ENCODE measurements at regions not wholly inside any gene's neighbourhood (a gene's known extent, or its start where the extent isn't known, plus 50 kb on each side); places are given as distances from the start of the nearest gene placed in this dataset.

- H4K20me1 ChIP-seq (ENCODE audit: insufficient read depth, low read length, poor library complexity, severe bottlenecking), result no peaks in the 10 kb centered on the region
- H3K79me2 ChIP-seq (ENCODE audit: insufficient read depth, low read length), result no peaks in the 10 kb centered on the region
- H3K9me3 ChIP-seq (ENCODE audit: insufficient read depth, low read depth, low read length), result no peaks in the 10 kb centered on the region
- H3K4me1 ChIP-seq (ENCODE audit: insufficient read depth, low read length, poor library complexity, severe bottlenecking), result no peaks in the 10 kb centered on the region
- no peak overlapping the region for H2AFZ ChIP-seq (ENCODE audit: low read length)
- H3K4me2 ChIP-seq (ENCODE audit: low read depth, low read length, poor library complexity, severe bottlenecking), result no peak overlapping the region
- H3K36me3 ChIP-seq (ENCODE audit: insufficient read depth, low read length), result no peaks in the 10 kb centered on the region
- H3K9me2 ChIP-seq (replicated peaks; ENCODE audit: low read depth, low read length), result no peaks in the 10 kb centered on the region
- TF ChIP-seq EZH2phosphoT487 (IDR thresholded peaks at IDR 0.05; ENCODE audit: borderline replicate concordance), result no peak
- no peak for TF ChIP-seq CTCF (conservative IDR thresholded peaks at IDR 0.05; ENCODE audit: low read length)
- H3F3A ChIP-seq (ENCODE audit: low read depth), result no peaks in the 10 kb centered on the region
- H3K4me3 ChIP-seq (ENCODE audit: low read length, poor library complexity, severe bottlenecking), result no peak overlapping the region
- no peak overlapping the region for H3K9ac ChIP-seq (ENCODE audit: low read depth, low read length, poor library complexity, severe bottlenecking)
- no peaks in the 10 kb centered on the region for H3K27me3 ChIP-seq (ENCODE audit: insufficient read depth, low read length, poor library complexity, severe bottlenecking)
These were observed 99.3 kb downstream of the BMP2 start for GRCh38 chr20:6866741-6867140.

- Histone ChIP-seq H3K79me2 (ENCODE audit: insufficient read depth, low read length) (no peaks in the 10 kb centered on the region), H3K4me2 (ENCODE audit: low read depth, low read length, poor library complexity, severe bottlenecking) (no peak overlapping the region), H3K9ac (ENCODE audit: low read depth, low read length, poor library complexity, severe bottlenecking) (no peak overlapping the region), H3K9me3 (ENCODE audit: insufficient read depth, low read depth, low read length) (no peaks in the 10 kb centered on the region), H3K9me2 (replicated peaks; ENCODE audit: low read depth, low read length) (no peaks in the 10 kb centered on the region), H2AFZ (ENCODE audit: low read length) (no peak overlapping the region), H3K4me1 (ENCODE audit: insufficient read depth, low read length, poor library complexity, severe bottlenecking) (no peaks in the 10 kb centered on the region), H3K27me3 (ENCODE audit: insufficient read depth, low read length, poor library complexity, severe bottlenecking) (no peaks in the 10 kb centered on the region), H3F3A (ENCODE audit: low read depth) (no peaks in the 10 kb centered on the region), H3K36me3 (ENCODE audit: insufficient read depth, low read length) (no peaks in the 10 kb centered on the region), H4K20me1 (ENCODE audit: insufficient read depth, low read length, poor library complexity, severe bottlenecking) (no peaks in the 10 kb centered on the region), H3K4me3 (ENCODE audit: low read length, poor library complexity, severe bottlenecking) (no peak overlapping the region)
- no peak for TF ChIP-seq CTCF (conservative IDR thresholded peaks at IDR 0.05; ENCODE audit: low read length)
- TF ChIP-seq EZH2phosphoT487 (IDR thresholded peaks at IDR 0.05; ENCODE audit: borderline replicate concordance), result no peak
These were observed 101.4 kb downstream of the BMP2 start for GRCh38 chr20:6868861-6869260.

- Histone ChIP-seq H2AFZ (ENCODE audit: low read length) (no peak overlapping the region), H3K9ac (ENCODE audit: low read depth, low read length, poor library complexity, severe bottlenecking) (no peak overlapping the region), H3K27me3 (ENCODE audit: insufficient read depth, low read length, poor library complexity, severe bottlenecking) (no peaks in the 10 kb centered on the region), H3K4me3 (ENCODE audit: low read length, poor library complexity, severe bottlenecking) (no peak overlapping the region), H3K9me3 (ENCODE audit: insufficient read depth, low read depth, low read length) (no peaks in the 10 kb centered on the region), H3K36me3 (ENCODE audit: insufficient read depth, low read length) (no peaks in the 10 kb centered on the region), H3K4me1 (ENCODE audit: insufficient read depth, low read length, poor library complexity, severe bottlenecking) (no peaks in the 10 kb centered on the region), H3K4me2 (ENCODE audit: low read depth, low read length, poor library complexity, severe bottlenecking) (no peak overlapping the region), H3K79me2 (ENCODE audit: insufficient read depth, low read length) (no peaks in the 10 kb centered on the region), H3K9me2 (replicated peaks; ENCODE audit: low read depth, low read length) (no peaks in the 10 kb centered on the region), H4K20me1 (ENCODE audit: insufficient read depth, low read length, poor library complexity, severe bottlenecking) (no peaks in the 10 kb centered on the region), H3F3A (ENCODE audit: low read depth) (no peaks in the 10 kb centered on the region)
- TF ChIP-seq CTCF (conservative IDR thresholded peaks at IDR 0.05; ENCODE audit: low read length) (no peak), EZH2phosphoT487 (IDR thresholded peaks at IDR 0.05; ENCODE audit: borderline replicate concordance) (no peak)
These were observed 103.1 kb downstream of the BMP2 start for GRCh38 chr20:6870559-6870958.
